Neural cell (in vitro differentiated cells): ENCODE measurements at regions not wholly inside any gene's neighbourhood (a gene's known extent, or its start where the extent isn't known, plus 50 kb on each side); places are given as distances from the start of the nearest gene placed in this dataset.

Experiments
- H2AFZ ChIP-seq: fragments of 200-600, 300-800 bp; sonication (generic), shearing (Covaris generic); 2 replicates; pipeline ENCODE4 v1.6.0; 2014; ENCODE audit warnings: low read depth, mild to moderate bottlenecking, antibody characterized with exemption, low read length, moderate library complexity
- H3F3A ChIP-seq: fragments of 200-600 bp; shearing (Covaris generic); 2 replicates; pipeline ENCODE4 v1.6.1; 2016; ENCODE audit warnings: mild to moderate bottlenecking, moderate library complexity, mixed read lengths, antibody characterized with exemption, low read length; ENCODE audit not compliant: insufficient read depth, poor library complexity, severe bottlenecking
- H3K27ac ChIP-seq: fragments of 200-600, 300-800 bp; sonication (generic), shearing (Covaris generic); 2 replicates; pipeline ENCODE4 v1.5.1; 2014; ENCODE audit warnings: mild to moderate bottlenecking, low read length, moderate library complexity
- H3K27me3 ChIP-seq: fragments of 300-800, 200-600 bp; sonication (generic), shearing (Covaris generic); 2 replicates; pipeline ENCODE4 v1.6.0; 2014; ENCODE audit warnings: mild to moderate bottlenecking, low read depth, low read length, moderate library complexity; ENCODE audit not compliant: insufficient read depth
- H3K36me3 ChIP-seq: fragments of 300-800, 200-600 bp; sonication (generic), shearing (Covaris generic); 2 replicates; pipeline ENCODE4 v1.5.1; 2014; ENCODE audit warnings: mild to moderate bottlenecking, antibody characterized with exemption, low read length, moderate library complexity; ENCODE audit not compliant: insufficient read depth
- H3K4me2 ChIP-seq: fragments of 300-800, 200-600 bp; sonication (generic), shearing (Covaris generic); 2 replicates; pipeline ENCODE4 v1.6.0; 2014; ENCODE audit warnings: mild to moderate bottlenecking, low read length
- H3K4me3 ChIP-seq: fragments of 300-800, 200-600 bp; sonication (generic), shearing (Covaris generic); 2 replicates; pipeline ENCODE4 v1.5.1; 2014; ENCODE audit warnings: mild to moderate bottlenecking, low read length, moderate library complexity
- H3K79me2 ChIP-seq: fragments of 200-600 bp; shearing (Covaris generic); replicated peaks from 2 replicates; pipeline ENCODE4 v1.6.0; 2014; ENCODE audit warnings: mild to moderate bottlenecking, low read length, moderate library complexity; ENCODE audit not compliant: insufficient read depth
- H3K9ac ChIP-seq: fragments of 300-800, 200-600 bp; sonication (generic), shearing (Covaris generic); 2 replicates; pipeline ENCODE4 v1.6.1; 2016; ENCODE audit warnings: mild to moderate bottlenecking, low read length, mixed read lengths
- H3K9me2 ChIP-seq: fragments of 200-600 bp; shearing (Covaris generic); 2 replicates; pipeline ENCODE4 v1.6.1; 2016; ENCODE audit warnings: mild to moderate bottlenecking, low read length, mixed read lengths; ENCODE audit not compliant: insufficient read depth
- H3K9me3 ChIP-seq: fragments of 200-600, 300-800 bp; sonication (generic), shearing (Covaris generic); 2 replicates; pipeline ENCODE4 v1.6.1; 2016; ENCODE audit warnings: mild to moderate bottlenecking, mixed run types, low read length, moderate library complexity, mixed read lengths
- H4K20me1 ChIP-seq: fragments of 200-600 bp; shearing (Covaris generic); 2 replicates; pipeline ENCODE4 v1.6.1; 2016; ENCODE audit warnings: mild to moderate bottlenecking, mixed run types; ENCODE audit not compliant: insufficient read depth
- CTCF ChIP-seq: fragments of 450-650 bp; IDR thresholded peaks from 2 replicates; pipeline ENCODE4 v1.5.1; 2014; ENCODE audit warnings: antibody characterized with exemption, mild to moderate bottlenecking, moderate library complexity; ENCODE audit not compliant: poor library complexity, severe bottlenecking
- EP300 ChIP-seq: fragments of 450-650 bp; conservative IDR thresholded peaks from 2 replicates; pipeline ENCODE4 v1.6.1; 2014; ENCODE audit warnings: antibody characterized with exemption, mild to moderate bottlenecking, moderate library complexity; ENCODE audit not compliant: poor library complexity, severe bottlenecking
- EZH2 ChIP-seq: fragments of 200-600, 300-800 bp; shearing (Covaris generic), sonication (generic); IDR thresholded peaks from 2 replicates; pipeline ENCODE4 v1.6.1; 2014; ENCODE audit warnings: antibody characterized with exemption, low read length, borderline replicate concordance, mild to moderate bottlenecking; ENCODE audit not compliant: insufficient read depth, poor library complexity, severe bottlenecking
- MXI1 ChIP-seq: fragments of 450-650 bp; conservative IDR thresholded peaks from 2 replicates; pipeline ENCODE4 v1.6.1; 2014; ENCODE audit warnings: antibody characterized with exemption, mild to moderate bottlenecking; ENCODE audit not compliant: poor library complexity, severe bottlenecking
- POLR2AphosphoS5 ChIP-seq: IDR thresholded peaks from 2 replicates; pipeline ENCODE4 v1.6.1; 2012
- RAD21 ChIP-seq: fragments of 450-650 bp; conservative IDR thresholded peaks from 2 replicates; pipeline ENCODE4 v1.6.1; 2014; ENCODE audit warnings: antibody characterized with exemption, mild to moderate bottlenecking, moderate library complexity
- REST ChIP-seq: IDR thresholded peaks from 2 replicates; pipeline ENCODE4 v1.6.1; 2012; ENCODE audit warnings: borderline replicate concordance
- SMC3 ChIP-seq: fragments of 450-650 bp; conservative IDR thresholded peaks from 2 replicates; pipeline ENCODE4 v1.6.1; 2014; ENCODE audit warnings: antibody characterized with exemption, mild to moderate bottlenecking, moderate library complexity; ENCODE audit not compliant: poor library complexity
- TAF1 ChIP-seq: IDR thresholded peaks from 2 replicates; pipeline ENCODE4 v1.6.1; 2012; ENCODE audit warnings: low read depth

- Histone ChIP-seq H3K36me3 (peaks cover 15% of the 10 kb centered on the region), H3K9ac (no peak overlapping the region), H3K27me3 (no peaks in the 10 kb centered on the region), H4K20me1 (peaks cover 3% of the 10 kb centered on the region), H2AFZ (no peak overlapping the region), H3K9me2 (no peaks in the 10 kb centered on the region), H3K4me2 (no peak overlapping the region), H3K9me3 (no peaks in the 10 kb centered on the region), H3K79me2 (peaks cover 31% of the 10 kb centered on the region), H3K4me3 (no peak overlapping the region), H3K27ac (no peak overlapping the region), H3F3A (no peaks in the 10 kb centered on the region)
- TF ChIP-seq MXI1 (no peak), POLR2AphosphoS5 (no peak), CTCF (no peak), EZH2 (no peak), SMC3 (no peak), REST (no peak), EP300 (no peak), TAF1 (no peak), RAD21 (no peak)
Observed at GRCh38 chr1:39139723-39140360, 64.7 kb upstream of the MACF1 start.

GRCh38 chr1:39141925-39142324, 62.6 kb upstream of the MACF1 start:
- no peak for TF ChIP-seq REST
- no peak for TF ChIP-seq EZH2
- no peak for TF ChIP-seq TAF1
- TF ChIP-seq CTCF = no peak
- TF ChIP-seq SMC3 = no peak
- no peak for TF ChIP-seq RAD21
- no peak for TF ChIP-seq EP300
- Histone ChIP-seq H2AFZ (no peak overlapping the region), H3F3A (no peaks in the 10 kb centered on the region), H3K9me2 (no peaks in the 10 kb centered on the region), H3K36me3 (peaks cover 12% of the 10 kb centered on the region), H3K4me2 (no peak overlapping the region), H3K27me3 (no peaks in the 10 kb centered on the region), H3K4me3 (no peak overlapping the region), H4K20me1 (peaks cover 3% of the 10 kb centered on the region), H3K9me3 (no peaks in the 10 kb centered on the region), H3K9ac (no peak overlapping the region), H3K27ac (no peak overlapping the region), H3K79me2 (peaks cover 28% of the 10 kb centered on the region)
